Omental fat pad (tissue), 3 donors: ENCODE measurements at regions not wholly inside any gene's neighbourhood (a gene's known extent, or its start where the extent isn't known, plus 50 kb on each side); places are given as distances from the start of the nearest gene placed in this dataset. TPM values are rescaled to one million over a fixed set of nuclear protein-coding genes. Genes with fewer than 3 reads are reported as not detected.

ENCODE experiments used
- ATAC-seq: fragments of 150-250 bp; one replicate; pipeline ENCODE4 v1.9.1; 2016; ENCODE audit warnings: mild to moderate bottlenecking, moderate library complexity; ENCODE audit not compliant: low FRiP score
- DNase-seq: peaks from one replicate; pipeline ENCODE4 v3.0.0-alpha.2; 2019; ENCODE audit warnings: low spot score
- CTCF ChIP-seq, 3 donors: fragments of 450-650 bp; IDR thresholded peaks; one replicate each; pipeline ENCODE4 v1.5.1; 2016 to 2017; ENCODE audit warnings: antibody characterized with exemption in 3 of 3, mild to moderate bottlenecking in 3 of 3, moderate library complexity in 2 of 3
- small RNA-seq: library from RNA; depleted of rRNA; stranded (forward); fragments of <200 nt; gene quantifications from one replicate; pipeline ENCODE3, GENCODE V24; 2016

GRCh38 chr1:237962985-237963384, 72.3 kb upstream of the ZP4 start:
- DNase-seq (no peak), ATAC-seq (no peak)
- TF ChIP-seq CTCF (IDR thresholded peaks at IDR 0.05): no peak

- DNase-seq (no peak), ATAC-seq (no peak)
- no peak for TF ChIP-seq CTCF (IDR thresholded peaks at IDR 0.05)
Observed at GRCh38 chr1:237961754-237962153, 71.0 kb upstream of the ZP4 start.

- no peak for TF ChIP-seq CTCF (IDR thresholded peaks at IDR 0.05)
- DNase-seq (no peak), ATAC-seq (no peak)
Observed at GRCh38 chr1:237959838-237960237, 69.1 kb upstream of the ZP4 start.

GRCh38 chr1:237953238-237953637, 62.5 kb upstream of the ZP4 start:
- ATAC-seq: no peak
- no peak for DNase-seq
- no peak for TF ChIP-seq CTCF (IDR thresholded peaks at IDR 0.05)

Small RNA genes in the stretch of these regions (small RNA-seq; reads per million reads assigned to genes)
- not detected for gene AL356010.1
- gene AL590135.1: not detected
- not detected for gene RNU6-725P
